Nephron progenitor cell (in vitro differentiated cells): ENCODE measurements at regions not wholly inside any gene's neighbourhood (a gene's known extent, or its start where the extent isn't known, plus 50 kb on each side); places are given as distances from the start of the nearest gene placed in this dataset.
"Not testable (repeated sequence)": the region's sequence is repeated elsewhere in the genome, so short reads cannot be mapped to it uniquely, and the experiment has no call there.

Source experiments
- DNase-seq: peaks from one replicate; pipeline ENCODE4 v3.0.0; 2021
- H3K27ac Mint-ChIP-seq: 2 replicates; pipeline ENCODE4 v1.8.0; 2021; ENCODE audit warnings: mild to moderate bottlenecking, moderate library complexity, mixed read lengths
- H3K27me3 Mint-ChIP-seq: 2 replicates; pipeline ENCODE4 v1.8.0; 2021; ENCODE audit warnings: mild to moderate bottlenecking, low read depth, mixed read lengths; ENCODE audit not compliant: poor library complexity
- H3K36me3 Mint-ChIP-seq: 2 replicates; pipeline ENCODE4 v1.8.0; 2021; ENCODE audit warnings: low read depth, mixed read lengths
- H3K4me1 Mint-ChIP-seq: 2 replicates; pipeline ENCODE4 v1.8.0; 2021; ENCODE audit warnings: mixed read lengths
- H3K4me3 Mint-ChIP-seq: 2 replicates; pipeline ENCODE4 v1.8.0; 2021; ENCODE audit warnings: mild to moderate bottlenecking, moderate library complexity, mixed read lengths
- H3K9me3 Mint-ChIP-seq: 2 replicates; pipeline ENCODE4 v1.8.0; 2021; ENCODE audit warnings: mild to moderate bottlenecking, moderate library complexity, mixed read lengths
- TF ChIP-seq, protein P1 (sequence below): fragments of 200-600 bp; sonication (generic); IDR thresholded peaks from 2 replicates; pipeline ENCODE4 v1.5.0; 2021; ENCODE audit warnings: antibody characterized with exemption

DNA sequence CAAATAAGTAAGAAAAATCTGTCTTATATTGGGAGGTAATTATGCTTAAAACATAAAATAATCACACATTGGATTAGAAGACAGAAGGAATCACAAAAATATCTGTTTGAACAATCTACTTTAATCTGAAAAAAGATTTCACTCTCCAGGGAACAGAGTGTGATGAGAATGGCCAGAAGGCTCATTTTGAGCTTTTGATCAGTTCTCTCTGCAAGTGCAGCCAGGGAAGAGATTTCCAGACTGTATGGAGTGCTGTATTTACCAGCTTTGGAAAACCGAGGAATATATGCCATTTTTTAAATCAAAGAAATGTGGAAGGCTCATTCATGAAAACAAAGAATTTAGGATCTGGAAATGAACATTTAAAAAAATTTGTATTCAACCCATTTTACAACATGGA, 83.0 kb upstream of the WAC start:
- H3K9me3 Mint-ChIP-seq, result peaks cover 20% of the 10 kb centered on the region
- no peaks in the 10 kb centered on the region for H3K27me3 Mint-ChIP-seq
- H3K4me3 Mint-ChIP-seq, result no peak overlapping the region
- H3K4me1 Mint-ChIP-seq, result peaks cover 5% of the 10 kb centered on the region
- H3K27ac Mint-ChIP-seq, result no peak overlapping the region
- no peak for DNase-seq
- H3K36me3 Mint-ChIP-seq, result peaks cover 3% of the 10 kb centered on the region
- TF ChIP-seq, protein P1, sequence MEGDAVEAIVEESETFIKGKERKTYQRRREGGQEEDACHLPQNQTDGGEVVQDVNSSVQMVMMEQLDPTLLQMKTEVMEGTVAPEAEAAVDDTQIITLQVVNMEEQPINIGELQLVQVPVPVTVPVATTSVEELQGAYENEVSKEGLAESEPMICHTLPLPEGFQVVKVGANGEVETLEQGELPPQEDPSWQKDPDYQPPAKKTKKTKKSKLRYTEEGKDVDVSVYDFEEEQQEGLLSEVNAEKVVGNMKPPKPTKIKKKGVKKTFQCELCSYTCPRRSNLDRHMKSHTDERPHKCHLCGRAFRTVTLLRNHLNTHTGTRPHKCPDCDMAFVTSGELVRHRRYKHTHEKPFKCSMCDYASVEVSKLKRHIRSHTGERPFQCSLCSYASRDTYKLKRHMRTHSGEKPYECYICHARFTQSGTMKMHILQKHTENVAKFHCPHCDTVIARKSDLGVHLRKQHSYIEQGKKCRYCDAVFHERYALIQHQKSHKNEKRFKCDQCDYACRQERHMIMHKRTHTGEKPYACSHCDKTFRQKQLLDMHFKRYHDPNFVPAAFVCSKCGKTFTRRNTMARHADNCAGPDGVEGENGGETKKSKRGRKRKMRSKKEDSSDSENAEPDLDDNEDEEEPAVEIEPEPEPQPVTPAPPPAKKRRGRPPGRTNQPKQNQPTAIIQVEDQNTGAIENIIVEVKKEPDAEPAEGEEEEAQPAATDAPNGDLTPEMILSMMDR, result no peak

- Mint-ChIP-seq H3K27ac (no peak overlapping the region), H3K36me3 (peaks cover 6% of the 10 kb centered on the region), H3K4me3 (no peak overlapping the region), H3K9me3 (peaks cover 29% of the 10 kb centered on the region), H3K27me3 (peaks cover 5% of the 10 kb centered on the region), H3K4me1 (no peaks in the 10 kb centered on the region)
- TF ChIP-seq, protein P1, result no peak
- no peak for DNase-seq
Observed at GRCh38 chr10:28453926-28454325, 79.0 kb upstream of the WAC start.

GRCh38 chr10:28457110-28457509, 75.8 kb upstream of the WAC start:
- peaks cover 6% of the 10 kb centered on the region for H3K36me3 Mint-ChIP-seq
- TF ChIP-seq, protein P1, result no peak
- H3K4me3 Mint-ChIP-seq, result no peak overlapping the region
- H3K27me3 Mint-ChIP-seq, result peaks cover 7% of the 10 kb centered on the region
- H3K9me3 Mint-ChIP-seq, result peaks cover 29% of the 10 kb centered on the region
- no peak for DNase-seq
- H3K4me1 Mint-ChIP-seq, result peaks cover 6% of the 10 kb centered on the region
- no peak overlapping the region for H3K27ac Mint-ChIP-seq

DNA sequence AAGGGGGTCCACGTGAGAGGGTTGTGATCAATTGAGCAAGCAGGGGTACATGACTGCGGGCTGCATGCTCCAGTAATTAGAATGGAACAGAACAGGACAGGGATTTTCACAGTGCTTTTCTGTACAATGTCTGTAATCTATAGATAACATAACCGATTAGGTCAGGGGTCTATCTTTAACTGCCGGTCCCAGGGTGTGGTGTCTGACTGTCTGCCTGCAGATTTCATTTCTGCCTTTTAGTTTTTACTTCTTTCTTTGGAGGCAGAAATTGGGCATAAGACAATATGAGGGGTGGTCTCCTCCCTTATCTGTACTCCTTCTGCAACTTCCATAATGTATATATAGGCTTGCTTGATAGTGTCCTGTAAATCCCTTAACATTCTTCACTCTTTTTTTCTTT, 75.0 kb upstream of the WAC start:
- not testable (repeated sequence) for H3K27ac Mint-ChIP-seq, DNase-seq, H3K4me3 Mint-ChIP-seq, H3K4me1 Mint-ChIP-seq, H3K27me3 Mint-ChIP-seq, H3K36me3 Mint-ChIP-seq
- H3K9me3 Mint-ChIP-seq, result peaks cover 29% of the 10 kb centered on the region

DNA sequence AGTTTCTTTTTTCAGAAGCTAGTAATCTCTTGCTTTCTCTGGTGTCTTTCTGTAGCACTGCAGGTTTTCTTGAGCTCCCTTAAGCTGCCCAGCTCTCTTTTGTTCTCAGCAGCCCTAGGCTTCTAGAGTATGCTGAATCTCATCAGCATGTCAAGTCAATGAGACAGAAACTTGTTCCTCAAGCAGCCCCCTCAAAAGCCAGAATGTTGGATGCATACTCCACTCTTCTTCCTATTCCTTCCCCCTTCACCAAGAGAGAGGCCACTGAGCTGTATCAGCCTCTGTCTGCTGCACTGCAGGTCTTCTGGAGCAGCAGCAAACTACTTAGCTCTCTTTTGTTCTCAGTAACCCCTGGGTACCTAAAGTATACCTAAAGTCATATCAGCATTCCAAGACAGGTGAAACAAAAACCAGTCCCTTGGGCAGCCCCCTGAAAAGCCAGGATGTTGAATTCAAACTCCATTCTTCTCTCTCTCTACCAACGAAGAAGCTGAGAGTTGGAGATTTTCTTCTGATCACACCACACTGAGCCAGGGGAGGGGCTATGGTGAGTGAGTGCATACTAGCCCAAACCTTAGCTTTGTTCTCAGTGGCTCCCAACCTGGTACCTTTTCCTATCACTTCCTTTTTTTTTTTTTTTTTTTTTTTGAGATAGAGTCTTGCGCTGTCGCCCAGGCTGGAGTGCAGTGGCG, 73.3 kb upstream of the WAC start:
- no peak overlapping the region for H3K27ac Mint-ChIP-seq
- H3K9me3 Mint-ChIP-seq, result peaks cover 12% of the 10 kb centered on the region
- peaks cover 7% of the 10 kb centered on the region for H3K27me3 Mint-ChIP-seq
- H3K4me3 Mint-ChIP-seq, result no peak overlapping the region
- no peak for DNase-seq
- H3K36me3 Mint-ChIP-seq, result peaks cover 6% of the 10 kb centered on the region
- H3K4me1 Mint-ChIP-seq, result peaks cover 6% of the 10 kb centered on the region
- TF ChIP-seq, protein P1, result no peak

DNA sequence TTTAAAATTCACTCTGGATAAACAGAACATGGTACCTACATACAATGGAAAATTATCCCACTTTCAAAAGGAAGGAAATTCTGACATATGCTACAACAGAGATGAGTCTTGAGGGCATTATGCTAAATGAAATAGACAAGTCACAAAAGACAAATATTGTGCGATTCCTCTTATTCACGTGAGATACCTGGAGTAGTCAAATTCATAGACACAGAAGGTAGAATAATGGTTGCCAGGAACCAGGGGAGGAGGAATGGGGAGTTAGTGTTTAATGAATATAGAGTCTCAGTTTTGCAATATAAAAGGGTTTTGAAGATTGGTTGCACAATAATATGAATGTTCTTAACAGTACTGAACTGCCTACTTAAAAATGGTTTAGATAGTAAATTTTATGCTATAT, 69.8 kb upstream of the WAC start:
- TF ChIP-seq, protein P1, result no peak
- Mint-ChIP-seq H3K4me1 (peaks cover 6% of the 10 kb centered on the region), H3K4me3 (no peak overlapping the region), H3K9me3 (no peaks in the 10 kb centered on the region), H3K36me3 (no peaks in the 10 kb centered on the region), H3K27me3 (peaks cover 3% of the 10 kb centered on the region), H3K27ac (no peak overlapping the region)
- DNase-seq, result no peak
